A172 (cell line): ENCODE measurements at regions not wholly inside any gene's neighbourhood (a gene's known extent, or its start where the extent isn't known, plus 50 kb on each side); places are given as distances from the start of the nearest gene placed in this dataset.

Experiments
- DNase-seq: peaks from one replicate; pipeline ENCODE4 v3.0.0-alpha.2; 2015; ENCODE audit warnings: low spot score

- no peak for DNase-seq
These were observed 53.7 kb upstream of the SMAD1 start for GRCh38 chr4:145427991-145428390.

GRCh38 chr4:145427221-145427620, 54.4 kb upstream of the SMAD1 start:
- DNase-seq: no peak

GRCh38 chr4:145423017-145423708, 58.5 kb upstream of the SMAD1 start:
- peak; percentile 4 for DNase-seq

GRCh38 chr4:145420595-145421214, 60.9 kb upstream of the SMAD1 start:
- no peak for DNase-seq

GRCh38 chr4:145418739-145419138, 62.9 kb upstream of the SMAD1 start:
- DNase-seq: no peak

GRCh38 chr4:145417348-145418130, 64.1 kb upstream of the SMAD1 start:
- no peak for DNase-seq

- no peak for DNase-seq
These were observed 66.8 kb upstream of the SMAD1 start for GRCh38 chr4:145414841-145415240.

GRCh38 chr4:145414226-145414625, 67.4 kb upstream of the SMAD1 start:
- no peak for DNase-seq

GRCh38 chr4:145406970-145407369, 74.7 kb upstream of the SMAD1 start:
- no peak for DNase-seq

- DNase-seq: no peak
These were observed 76.9 kb upstream of the SMAD1 start for GRCh38 chr4:145404761-145405160.

- DNase-seq: no peak
These were observed 85.1 kb upstream of the SMAD1 start for GRCh38 chr4:145396581-145396980.

- no peak for DNase-seq
These were observed 91.1 kb upstream of the SMAD1 start for GRCh38 chr4:145390571-145390970.

- DNase-seq: no peak
These were observed 92.1 kb upstream of the SMAD1 start for GRCh38 chr4:145389550-145389949.

- no peak for DNase-seq
These were observed 93.6 kb upstream of the SMAD1 start for GRCh38 chr4:145388043-145388442.

GRCh38 chr4:145387079-145387478, 94.6 kb upstream of the SMAD1 start:
- DNase-seq: no peak

- DNase-seq: no peak
These were observed 100.5 kb upstream of the SMAD1 start for GRCh38 chr4:145381163-145381562.

- DNase-seq: no peak
These were observed 101.5 kb upstream of the SMAD1 start for GRCh38 chr4:145380123-145380522.

- no peak for DNase-seq
These were observed 106.2 kb upstream of the SMAD1 start for GRCh38 chr4:145375416-145375815.

- DNase-seq: no peak
These were observed 129.1 kb upstream of the SMAD1 start for GRCh38 chr4:145352438-145353145.

GRCh38 chr4:145351922-145352321, 129.7 kb upstream of the SMAD1 start:
- DNase-seq: no peak

- no peak for DNase-seq
These were observed 130.5 kb upstream of the SMAD1 start for GRCh38 chr4:145351162-145351561.

- no peak for DNase-seq
These were observed 133.4 kb upstream of the SMAD1 start for GRCh38 chr4:145348291-145348690.
